OCI-LY3 (cell line): ENCODE measurements at regions not wholly inside any gene's neighbourhood (a gene's known extent, or its start where the extent isn't known, plus 50 kb on each side); places are given as distances from the start of the nearest gene placed in this dataset.

ENCODE experiments used
- H2AFZ ChIP-seq: fragments of 200-600, 300-600 bp; shearing (Covaris generic); 2 replicates; pipeline ENCODE4 v1.6.0; 2014; ENCODE audit warnings: antibody characterized with exemption, low read depth, low read length
- H3K27ac ChIP-seq: fragments of 200-600, 300-600 bp; sonication (generic); 2 replicates; pipeline ENCODE4 v1.5.1; 2014; ENCODE audit warnings: mild to moderate bottlenecking, low read length, moderate library complexity, mixed read lengths
- H3K27me3 ChIP-seq: fragments of 200-600, 300-600 bp; sonication (generic); 2 replicates; pipeline ENCODE4 v1.6.1; 2014; ENCODE audit warnings: low read depth, low read length, mixed read lengths
- H3K36me3 ChIP-seq: fragments of 200-600, 300-600 bp; sonication (generic); replicated peaks from 2 replicates; pipeline ENCODE3; 2014; ENCODE audit warnings: low read depth, low read length, mixed read lengths
- H3K4me1 ChIP-seq: fragments of 300-600, 200-600 bp; sonication (generic); 2 replicates; pipeline ENCODE4 v1.6.1; 2014; ENCODE audit warnings: low read length, mixed read lengths
- H3K4me2 ChIP-seq: fragments of 200-600, 300-600 bp; sonication (generic); 2 replicates; pipeline ENCODE4 v1.6.1; 2014; ENCODE audit warnings: low read length, mixed read lengths
- H3K4me3 ChIP-seq: fragments of 300-600, 200-600 bp; sonication (generic); 2 replicates; pipeline ENCODE4 v1.5.1; 2014; ENCODE audit warnings: antibody characterized with exemption, mild to moderate bottlenecking, low read length, moderate library complexity
- H3K79me2 ChIP-seq: fragments of 300-600, 200-600 bp; shearing (Covaris generic); 2 replicates; pipeline ENCODE4 v1.6.1; 2014; ENCODE audit warnings: mild to moderate bottlenecking, low read length, mixed read lengths
- H3K9ac ChIP-seq: fragments of 300-600, 200-600 bp; shearing (Covaris generic); 2 replicates; pipeline ENCODE4 v1.6.0; 2014; ENCODE audit warnings: mild to moderate bottlenecking, low read length, moderate library complexity
- H3K9me3 ChIP-seq: fragments of 200-600, 300-600 bp; shearing (Covaris generic); 2 replicates; pipeline ENCODE4 v1.6.1; 2014; ENCODE audit warnings: low read length, mixed read lengths; ENCODE audit not compliant: insufficient read depth
- H4K20me1 ChIP-seq: fragments of 200-600, 300-600 bp; sonication (generic); 2 replicates; pipeline ENCODE4 v1.6.1; 2016; ENCODE audit warnings: low read length, mixed read lengths; ENCODE audit not compliant: insufficient read depth
- EZH2phosphoT487 ChIP-seq: fragments of 200-600 bp; shearing (Covaris generic); IDR thresholded peaks from 2 replicates; pipeline ENCODE4 v1.6.1; 2018; ENCODE audit warnings: antibody characterized with exemption, mixed run types, low read depth
- TF ChIP-seq, protein P1 (sequence below): fragments of 200-600, 300-600 bp; sonication (generic); IDR thresholded peaks from 2 replicates; pipeline ENCODE4 v1.5.1; 2014; ENCODE audit warnings: antibody characterized with exemption, low read length, low read depth

DNA sequence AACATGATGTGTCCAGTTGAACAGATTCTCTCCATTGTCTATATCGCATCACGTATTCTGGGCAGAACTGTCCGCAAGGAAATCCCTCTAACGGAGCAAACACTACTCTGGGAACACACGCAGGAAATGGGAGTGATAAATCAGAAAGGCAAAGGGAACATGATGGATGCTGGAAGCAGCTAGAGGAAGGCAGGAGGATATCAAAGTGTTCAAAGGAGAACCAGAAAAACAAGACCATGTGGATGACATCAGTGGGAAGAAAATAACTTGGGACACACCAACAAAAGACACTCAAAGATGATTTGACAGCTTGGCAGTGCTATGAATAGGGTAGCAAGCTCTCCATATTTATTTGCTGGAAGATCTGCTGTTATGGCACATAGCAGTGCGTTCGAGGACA, 142.9 kb downstream of the PLK2 start:
- H3K4me3 ChIP-seq, result no peak overlapping the region
- no peaks in the 10 kb centered on the region for H3K36me3 ChIP-seq
- no peaks in the 10 kb centered on the region for H3K79me2 ChIP-seq
- H4K20me1 ChIP-seq, result no peaks in the 10 kb centered on the region
- H3K27me3 ChIP-seq, result no peaks in the 10 kb centered on the region
- TF ChIP-seq EZH2phosphoT487, result no peak
- TF ChIP-seq, protein P1, sequence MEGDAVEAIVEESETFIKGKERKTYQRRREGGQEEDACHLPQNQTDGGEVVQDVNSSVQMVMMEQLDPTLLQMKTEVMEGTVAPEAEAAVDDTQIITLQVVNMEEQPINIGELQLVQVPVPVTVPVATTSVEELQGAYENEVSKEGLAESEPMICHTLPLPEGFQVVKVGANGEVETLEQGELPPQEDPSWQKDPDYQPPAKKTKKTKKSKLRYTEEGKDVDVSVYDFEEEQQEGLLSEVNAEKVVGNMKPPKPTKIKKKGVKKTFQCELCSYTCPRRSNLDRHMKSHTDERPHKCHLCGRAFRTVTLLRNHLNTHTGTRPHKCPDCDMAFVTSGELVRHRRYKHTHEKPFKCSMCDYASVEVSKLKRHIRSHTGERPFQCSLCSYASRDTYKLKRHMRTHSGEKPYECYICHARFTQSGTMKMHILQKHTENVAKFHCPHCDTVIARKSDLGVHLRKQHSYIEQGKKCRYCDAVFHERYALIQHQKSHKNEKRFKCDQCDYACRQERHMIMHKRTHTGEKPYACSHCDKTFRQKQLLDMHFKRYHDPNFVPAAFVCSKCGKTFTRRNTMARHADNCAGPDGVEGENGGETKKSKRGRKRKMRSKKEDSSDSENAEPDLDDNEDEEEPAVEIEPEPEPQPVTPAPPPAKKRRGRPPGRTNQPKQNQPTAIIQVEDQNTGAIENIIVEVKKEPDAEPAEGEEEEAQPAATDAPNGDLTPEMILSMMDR, result no peak
- H3K4me2 ChIP-seq, result no peak overlapping the region
- no peaks in the 10 kb centered on the region for H3K9me3 ChIP-seq
- no peak overlapping the region for H3K27ac ChIP-seq
- no peak overlapping the region for H3K9ac ChIP-seq
- no peaks in the 10 kb centered on the region for H3K4me1 ChIP-seq
- H2AFZ ChIP-seq, result no peak overlapping the region

DNA sequence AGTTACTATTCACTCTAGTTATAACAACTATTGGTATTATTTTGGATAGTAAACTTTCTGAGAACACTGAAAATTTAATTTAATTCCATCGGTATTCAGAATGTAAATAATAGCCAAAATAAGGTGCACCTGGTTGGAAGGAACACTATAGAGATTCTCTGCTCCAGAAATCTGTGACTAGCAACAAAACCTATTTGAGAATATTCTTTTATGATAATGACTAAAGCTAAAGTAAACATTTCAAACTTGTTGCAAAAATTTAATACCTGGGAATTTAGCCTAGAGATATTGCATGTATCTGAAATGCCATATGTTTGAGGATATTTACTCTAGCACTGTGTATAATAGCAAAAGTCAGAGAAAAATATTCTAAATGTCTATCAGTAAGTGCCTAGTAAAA, 144.1 kb downstream of the PLK2 start:
- Histone ChIP-seq H3K9me3 (no peaks in the 10 kb centered on the region), H3K79me2 (no peaks in the 10 kb centered on the region), H3K4me3 (no peak overlapping the region), H3K4me1 (no peaks in the 10 kb centered on the region), H3K36me3 (no peaks in the 10 kb centered on the region), H3K27ac (no peak overlapping the region), H3K27me3 (no peaks in the 10 kb centered on the region), H2AFZ (no peak overlapping the region), H3K4me2 (no peak overlapping the region), H3K9ac (no peak overlapping the region), H4K20me1 (no peaks in the 10 kb centered on the region)
- no peak for TF ChIP-seq EZH2phosphoT487

DNA sequence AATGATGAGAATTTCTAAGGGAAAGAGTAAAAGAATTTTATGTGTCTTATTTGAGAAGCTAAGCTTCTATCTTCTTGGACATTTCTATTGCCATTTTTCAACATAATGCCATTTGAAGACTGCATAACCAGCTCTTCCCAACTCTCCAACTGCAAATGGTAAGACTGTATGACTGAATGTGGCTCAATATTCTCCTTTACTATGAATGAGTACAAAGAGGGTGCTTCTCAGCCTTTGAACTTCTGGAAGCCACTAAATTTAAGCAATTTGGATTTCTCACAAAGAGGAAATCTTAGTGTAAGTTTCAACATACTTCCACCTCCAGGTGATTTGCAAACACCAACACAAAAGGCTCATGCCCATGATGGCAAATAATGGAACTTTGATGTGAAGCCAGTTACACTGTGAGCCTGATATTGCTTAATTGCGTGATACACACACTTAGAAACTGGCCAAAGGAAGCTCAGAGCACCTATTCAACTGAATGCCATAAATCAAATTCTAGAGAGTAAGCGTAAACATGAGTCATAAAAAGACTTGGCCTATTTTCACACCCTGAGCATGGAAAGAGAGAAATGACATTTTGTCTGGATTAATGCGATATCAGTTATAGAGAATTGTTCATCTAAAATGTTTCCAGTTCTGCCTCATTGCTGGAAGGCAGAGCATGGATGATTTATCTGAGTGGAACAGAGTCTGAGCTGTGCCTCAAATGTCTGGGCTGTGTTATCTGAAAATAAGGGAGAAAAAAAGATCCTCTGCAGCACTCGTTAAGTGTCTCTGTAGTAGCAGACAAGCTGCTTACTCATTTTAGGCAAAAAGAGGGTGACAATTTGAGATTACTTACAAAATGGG, 145.3 kb downstream of the PLK2 start:
- Histone ChIP-seq H3K36me3 (no peaks in the 10 kb centered on the region), H2AFZ (no peak overlapping the region), H3K79me2 (no peaks in the 10 kb centered on the region), H4K20me1 (no peaks in the 10 kb centered on the region), H3K4me1 (no peaks in the 10 kb centered on the region), H3K27ac (no peak overlapping the region), H3K9ac (no peak overlapping the region), H3K4me2 (no peak overlapping the region), H3K9me3 (no peaks in the 10 kb centered on the region), H3K4me3 (no peak overlapping the region), H3K27me3 (no peaks in the 10 kb centered on the region)
- TF ChIP-seq, protein P1, result no peak
- no peak for TF ChIP-seq EZH2phosphoT487

DNA sequence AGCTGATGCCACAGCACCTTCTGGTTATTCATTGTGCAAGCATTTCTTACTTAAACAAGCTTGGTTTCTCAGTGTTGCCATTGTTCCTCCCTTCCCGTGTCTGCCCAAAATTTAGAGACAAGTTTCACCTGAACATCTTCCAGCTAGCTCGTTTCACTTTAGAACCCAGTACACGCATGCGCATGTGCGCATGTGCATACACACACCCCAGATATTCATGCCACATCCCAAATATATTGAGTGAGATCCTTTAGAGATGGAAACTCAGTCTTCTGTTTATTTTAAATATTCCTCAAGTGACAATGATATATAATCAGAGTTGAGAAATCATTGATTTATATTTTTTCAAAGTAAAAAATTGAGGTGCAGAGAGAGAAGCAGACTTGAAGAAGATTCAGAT, 147.6 kb downstream of the PLK2 start:
- no peaks in the 10 kb centered on the region for H3K4me1 ChIP-seq
- no peaks in the 10 kb centered on the region for H3K79me2 ChIP-seq
- no peak overlapping the region for H3K27ac ChIP-seq
- TF ChIP-seq, protein P1, result no peak
- TF ChIP-seq EZH2phosphoT487, result no peak
- H3K9ac ChIP-seq, result no peak overlapping the region
- no peaks in the 10 kb centered on the region for H3K9me3 ChIP-seq
- no peak overlapping the region for H2AFZ ChIP-seq
- no peaks in the 10 kb centered on the region for H3K27me3 ChIP-seq
- H3K4me3 ChIP-seq, result no peak overlapping the region
- no peak overlapping the region for H3K4me2 ChIP-seq
- no peaks in the 10 kb centered on the region for H4K20me1 ChIP-seq
- H3K36me3 ChIP-seq, result no peaks in the 10 kb centered on the region
